KBM-7 (cell line): ENCODE measurements at regions not wholly inside any gene's neighbourhood (a gene's known extent, or its start where the extent isn't known, plus 50 kb on each side); places are given as distances from the start of the nearest gene placed in this dataset.
"Not testable (repeated sequence)": the region's sequence is repeated elsewhere in the genome, so short reads cannot be mapped to it uniquely, and the experiment has no call there.

Source experiments
- DNase-seq: peaks from one replicate; pipeline ENCODE4 v3.0.0-alpha.2; 2015
- in situ Hi-C: fragments of 300-500 bp; cut with MboI; formaldehyde crosslinking; loops from 2 replicates; pipeline ENCODE4 v1.14.3; 2020; ENCODE audit warnings: low sequenced_read_pairs, low pct_unique_long_range_greater_than_20kb, mixed read lengths

GRCh38 chr7:55296070-55296469 is 69.1 kb upstream of the LANCL2 start:
- in situ Hi-C loops: no loop called here
- no peak for DNase-seq

- in situ Hi-C loops: no loop called here
These were observed 65.7 kb upstream of the LANCL2 start for GRCh38 chr7:55299273-55299967.

GRCh38 chr7:55303220-55303619 is 61.9 kb upstream of the LANCL2 start:
- no peak for DNase-seq
- in situ Hi-C loops: no loop called here

More at GRCh38 chr7:55299273-55299967, 65.7 kb upstream of the LANCL2 start:
- DNase-seq: no peak

- in situ Hi-C loops: no loop called here
- DNase-seq: no peak
These were observed 60.9 kb upstream of the LANCL2 start for GRCh38 chr7:55304018-55304762.

- in situ Hi-C loops: no loop called here
- no peak for DNase-seq
These were observed 60.0 kb upstream of the LANCL2 start for GRCh38 chr7:55305135-55305534.

GRCh38 chr7:55306331-55306730 is 58.8 kb upstream of the LANCL2 start:
- in situ Hi-C loops: no loop called here
- DNase-seq: no peak

GRCh38 chr7:55307123-55307916 is 57.8 kb upstream of the LANCL2 start:
- in situ Hi-C loops: no loop called here
- no peak for DNase-seq

GRCh38 chr7:55308186-55308929 is 56.8 kb upstream of the LANCL2 start:
- in situ Hi-C loops: no loop called here
- DNase-seq: no peak

GRCh38 chr7:55309040-55309991 is 55.8 kb upstream of the LANCL2 start:
- no peak for DNase-seq
- in situ Hi-C loops: no loop called here

GRCh38 chr7:55310287-55311025 is 54.7 kb upstream of the LANCL2 start:
- DNase-seq: no peak
- in situ Hi-C loops: no loop called here

- DNase-seq, in situ Hi-C loops: not testable (repeated sequence)
These were observed 53.2 kb upstream of the LANCL2 start for GRCh38 chr7:55311892-55312291.

- in situ Hi-C loops, DNase-seq: not testable (repeated sequence)
These were observed 51.5 kb upstream of the LANCL2 start for GRCh38 chr7:55313671-55314070.

- in situ Hi-C loops: no loop called here
- DNase-seq: no peak
These were observed 50.2 kb upstream of the LANCL2 start for GRCh38 chr7:55314967-55315366.
